ENCODE measurements at regions not wholly inside any gene's neighbourhood (a gene's known extent, or its start where the extent isn't known, plus 50 kb on each side); places are given as distances from the start of the nearest gene placed in this dataset.

DNA sequence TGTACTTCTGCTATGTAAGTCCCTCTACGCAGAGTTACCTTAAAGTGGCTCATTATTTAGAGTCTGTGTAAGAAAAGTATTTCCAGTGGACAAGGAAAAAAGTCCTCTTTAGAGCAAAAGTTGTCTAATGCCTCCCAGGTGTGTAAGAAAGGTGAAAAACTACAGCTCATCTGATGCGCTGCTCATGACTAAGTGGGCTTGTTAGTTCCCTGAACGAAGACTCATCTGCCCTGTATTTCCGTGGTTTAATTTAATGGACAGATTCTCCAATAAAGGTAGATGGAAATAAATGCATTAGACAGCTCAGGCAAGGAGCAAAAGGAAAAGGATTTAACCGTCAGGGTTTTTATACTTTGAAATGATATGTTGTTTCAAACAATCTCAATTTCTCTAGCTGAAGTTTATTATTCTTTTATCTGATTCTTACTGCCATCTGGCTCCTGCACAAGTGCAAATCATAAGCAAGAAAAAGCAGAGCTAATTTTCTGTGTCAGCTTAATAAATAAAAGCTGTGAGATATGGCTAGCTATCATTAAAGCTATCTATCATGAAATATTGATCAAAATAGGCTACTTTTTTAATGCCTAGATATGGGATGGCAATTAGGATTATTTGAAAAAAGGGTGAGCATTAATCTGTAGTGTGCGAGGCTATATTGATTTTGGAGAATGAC, 73.7 kb upstream of the PCDH9 start:
- TF ChIP-seq, protein P1, sequence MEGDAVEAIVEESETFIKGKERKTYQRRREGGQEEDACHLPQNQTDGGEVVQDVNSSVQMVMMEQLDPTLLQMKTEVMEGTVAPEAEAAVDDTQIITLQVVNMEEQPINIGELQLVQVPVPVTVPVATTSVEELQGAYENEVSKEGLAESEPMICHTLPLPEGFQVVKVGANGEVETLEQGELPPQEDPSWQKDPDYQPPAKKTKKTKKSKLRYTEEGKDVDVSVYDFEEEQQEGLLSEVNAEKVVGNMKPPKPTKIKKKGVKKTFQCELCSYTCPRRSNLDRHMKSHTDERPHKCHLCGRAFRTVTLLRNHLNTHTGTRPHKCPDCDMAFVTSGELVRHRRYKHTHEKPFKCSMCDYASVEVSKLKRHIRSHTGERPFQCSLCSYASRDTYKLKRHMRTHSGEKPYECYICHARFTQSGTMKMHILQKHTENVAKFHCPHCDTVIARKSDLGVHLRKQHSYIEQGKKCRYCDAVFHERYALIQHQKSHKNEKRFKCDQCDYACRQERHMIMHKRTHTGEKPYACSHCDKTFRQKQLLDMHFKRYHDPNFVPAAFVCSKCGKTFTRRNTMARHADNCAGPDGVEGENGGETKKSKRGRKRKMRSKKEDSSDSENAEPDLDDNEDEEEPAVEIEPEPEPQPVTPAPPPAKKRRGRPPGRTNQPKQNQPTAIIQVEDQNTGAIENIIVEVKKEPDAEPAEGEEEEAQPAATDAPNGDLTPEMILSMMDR (IDR thresholded peaks at IDR 0.05; ENCODE audit: low read depth, low read length), result no peak
- no peak for TF ChIP-seq EZH2phosphoT487 (IDR thresholded peaks at IDR 0.05; ENCODE audit: low read depth)
